ENCODE measurements at regions not wholly inside any gene's neighbourhood (a gene's known extent, or its start where the extent isn't known, plus 50 kb on each side); places are given as distances from the start of the nearest gene placed in this dataset.

DNA sequence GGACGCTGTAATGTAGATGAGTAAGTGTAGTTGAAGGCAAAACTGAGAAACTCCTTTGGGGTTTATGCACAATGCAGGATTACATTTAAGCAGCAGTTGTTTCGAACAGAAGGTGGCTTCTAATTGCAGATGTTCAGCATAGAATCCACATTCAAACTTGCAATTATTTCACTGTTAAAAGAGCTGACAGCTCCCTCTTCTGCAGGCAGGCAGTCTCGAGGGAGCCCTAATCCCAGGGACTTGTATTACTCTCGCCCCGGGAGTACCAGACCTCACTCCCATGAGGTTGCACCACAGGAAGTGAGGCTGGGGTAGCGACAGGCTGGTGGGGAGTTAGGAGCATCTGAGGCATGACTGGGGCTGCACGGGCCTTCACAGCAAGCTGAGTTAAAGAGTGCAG lies 484.3 kb upstream of the EEF2KMT start:
- TF ChIP-seq, protein P1, sequence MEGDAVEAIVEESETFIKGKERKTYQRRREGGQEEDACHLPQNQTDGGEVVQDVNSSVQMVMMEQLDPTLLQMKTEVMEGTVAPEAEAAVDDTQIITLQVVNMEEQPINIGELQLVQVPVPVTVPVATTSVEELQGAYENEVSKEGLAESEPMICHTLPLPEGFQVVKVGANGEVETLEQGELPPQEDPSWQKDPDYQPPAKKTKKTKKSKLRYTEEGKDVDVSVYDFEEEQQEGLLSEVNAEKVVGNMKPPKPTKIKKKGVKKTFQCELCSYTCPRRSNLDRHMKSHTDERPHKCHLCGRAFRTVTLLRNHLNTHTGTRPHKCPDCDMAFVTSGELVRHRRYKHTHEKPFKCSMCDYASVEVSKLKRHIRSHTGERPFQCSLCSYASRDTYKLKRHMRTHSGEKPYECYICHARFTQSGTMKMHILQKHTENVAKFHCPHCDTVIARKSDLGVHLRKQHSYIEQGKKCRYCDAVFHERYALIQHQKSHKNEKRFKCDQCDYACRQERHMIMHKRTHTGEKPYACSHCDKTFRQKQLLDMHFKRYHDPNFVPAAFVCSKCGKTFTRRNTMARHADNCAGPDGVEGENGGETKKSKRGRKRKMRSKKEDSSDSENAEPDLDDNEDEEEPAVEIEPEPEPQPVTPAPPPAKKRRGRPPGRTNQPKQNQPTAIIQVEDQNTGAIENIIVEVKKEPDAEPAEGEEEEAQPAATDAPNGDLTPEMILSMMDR (IDR thresholded peaks at IDR 0.05), result no peak
- TF ChIP-seq POLR2A (IDR thresholded peaks at IDR 0.05), result no peak
